ENCODE measurements at regions not wholly inside any gene's neighbourhood (a gene's known extent, or its start where the extent isn't known, plus 50 kb on each side); places are given as distances from the start of the nearest gene placed in this dataset.
A peak's percentile ranks its signal among the peaks of the same experiment; 100 is the strongest.

- ATAC-seq (peak; percentile 25), DNase-seq (ENCODE audit: low read depth, low spot score) (no peak)
- ChIA-PET POLR2A (no interaction called here), RAD21 (ENCODE audit: low non-redundant PET in 1 of 2, low total read pairs in 2 of 2, uncharacterized antibody in 2 of 2, unreplicated experiment in 2 of 2) (no interaction called here), CTCF (no interaction called here)
- Histone ChIP-seq H3K4me3 (replicated peaks in 1 of 2; ENCODE audit: low read depth in 1 of 2, low read length in 2 of 2) (no peak overlapping the region), H3K36me3 (ENCODE audit: control insufficient read depth in 1 of 2, insufficient read depth in 2 of 2, low read length in 2 of 2) (no peaks in the 10 kb centered on the region), H3K79me2 (ENCODE audit: insufficient read depth, low read length) (no peaks in the 10 kb centered on the region), H2AFZ (ENCODE audit: low read depth, low read length, poor library complexity, severe bottlenecking) (no peak overlapping the region), H3K9ac (ENCODE audit: low read length) (no peak overlapping the region), H3K9me3 (ENCODE audit: control insufficient read depth in 1 of 2, insufficient read depth in 1 of 2, low read depth in 1 of 2, low read length in 2 of 2) (no peaks in the 10 kb centered on the region), H3K9me2 (ENCODE audit: insufficient read depth) (no peaks in the 10 kb centered on the region), H3K4me1 (ENCODE audit: control insufficient read depth in 1 of 2, insufficient read depth in 2 of 2, low read length in 2 of 2) (peaks cover 9 to 19% of the 10 kb centered on the region in 2 experiments; a peak in 3 of 4 replicates), H4K20me1 (ENCODE audit: insufficient read depth) (no peaks in the 10 kb centered on the region), H3K27ac (ENCODE audit: low read depth, low read length) (no peak overlapping the region), H3K27me3 (ENCODE audit: insufficient read depth, low read length) (peaks cover 93% of the 10 kb centered on the region), H3K4me2 (ENCODE audit: low read length) (peak overlapping the region; percentile 39; the same call in 1 of the 2 replicates)
- intact Hi-C loops (cut with micrococcal nuclease), result no loop called here
- TF ChIP-seq EZH2phosphoT487 (IDR thresholded peaks at IDR 0.05; ENCODE audit: borderline replicate concordance), result no peak
- TF ChIP-seq, protein P1, sequence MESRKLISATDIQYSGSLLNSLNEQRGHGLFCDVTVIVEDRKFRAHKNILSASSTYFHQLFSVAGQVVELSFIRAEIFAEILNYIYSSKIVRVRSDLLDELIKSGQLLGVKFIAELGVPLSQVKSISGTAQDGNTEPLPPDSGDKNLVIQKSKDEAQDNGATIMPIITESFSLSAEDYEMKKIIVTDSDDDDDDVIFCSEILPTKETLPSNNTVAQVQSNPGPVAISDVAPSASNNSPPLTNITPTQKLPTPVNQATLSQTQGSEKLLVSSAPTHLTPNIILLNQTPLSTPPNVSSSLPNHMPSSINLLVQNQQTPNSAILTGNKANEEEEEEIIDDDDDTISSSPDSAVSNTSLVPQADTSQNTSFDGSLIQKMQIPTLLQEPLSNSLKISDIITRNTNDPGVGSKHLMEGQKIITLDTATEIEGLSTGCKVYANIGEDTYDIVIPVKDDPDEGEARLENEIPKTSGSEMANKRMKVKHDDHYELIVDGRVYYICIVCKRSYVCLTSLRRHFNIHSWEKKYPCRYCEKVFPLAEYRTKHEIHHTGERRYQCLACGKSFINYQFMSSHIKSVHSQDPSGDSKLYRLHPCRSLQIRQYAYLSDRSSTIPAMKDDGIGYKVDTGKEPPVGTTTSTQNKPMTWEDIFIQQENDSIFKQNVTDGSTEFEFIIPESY (IDR thresholded peaks at IDR 0.05; ENCODE audit: extremely low read depth, insufficient replicate concordance, low read length), result no peak
- no peak for TF ChIP-seq FOSL1 (IDR thresholded peaks at IDR 0.05; ENCODE audit: low read depth)
- TF ChIP-seq, protein P2, sequence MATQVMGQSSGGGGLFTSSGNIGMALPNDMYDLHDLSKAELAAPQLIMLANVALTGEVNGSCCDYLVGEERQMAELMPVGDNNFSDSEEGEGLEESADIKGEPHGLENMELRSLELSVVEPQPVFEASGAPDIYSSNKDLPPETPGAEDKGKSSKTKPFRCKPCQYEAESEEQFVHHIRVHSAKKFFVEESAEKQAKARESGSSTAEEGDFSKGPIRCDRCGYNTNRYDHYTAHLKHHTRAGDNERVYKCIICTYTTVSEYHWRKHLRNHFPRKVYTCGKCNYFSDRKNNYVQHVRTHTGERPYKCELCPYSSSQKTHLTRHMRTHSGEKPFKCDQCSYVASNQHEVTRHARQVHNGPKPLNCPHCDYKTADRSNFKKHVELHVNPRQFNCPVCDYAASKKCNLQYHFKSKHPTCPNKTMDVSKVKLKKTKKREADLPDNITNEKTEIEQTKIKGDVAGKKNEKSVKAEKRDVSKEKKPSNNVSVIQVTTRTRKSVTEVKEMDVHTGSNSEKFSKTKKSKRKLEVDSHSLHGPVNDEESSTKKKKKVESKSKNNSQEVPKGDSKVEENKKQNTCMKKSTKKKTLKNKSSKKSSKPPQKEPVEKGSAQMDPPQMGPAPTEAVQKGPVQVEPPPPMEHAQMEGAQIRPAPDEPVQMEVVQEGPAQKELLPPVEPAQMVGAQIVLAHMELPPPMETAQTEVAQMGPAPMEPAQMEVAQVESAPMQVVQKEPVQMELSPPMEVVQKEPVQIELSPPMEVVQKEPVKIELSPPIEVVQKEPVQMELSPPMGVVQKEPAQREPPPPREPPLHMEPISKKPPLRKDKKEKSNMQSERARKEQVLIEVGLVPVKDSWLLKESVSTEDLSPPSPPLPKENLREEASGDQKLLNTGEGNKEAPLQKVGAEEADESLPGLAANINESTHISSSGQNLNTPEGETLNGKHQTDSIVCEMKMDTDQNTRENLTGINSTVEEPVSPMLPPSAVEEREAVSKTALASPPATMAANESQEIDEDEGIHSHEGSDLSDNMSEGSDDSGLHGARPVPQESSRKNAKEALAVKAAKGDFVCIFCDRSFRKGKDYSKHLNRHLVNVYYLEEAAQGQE (IDR thresholded peaks at IDR 0.05; ENCODE audit: low read depth), result no peak
- TF ChIP-seq SP1 (IDR thresholded peaks at IDR 0.05; ENCODE audit: low read depth), result no peak
- TF ChIP-seq SRF (IDR thresholded peaks at IDR 0.05; ENCODE audit: low read depth), result no peak
- no peak for TF ChIP-seq CEBPB (IDR thresholded peaks at IDR 0.05; ENCODE audit: low read depth)
- TF ChIP-seq YY1 (IDR thresholded peaks at IDR 0.05; ENCODE audit: extremely low read depth, insufficient replicate concordance, low read depth, low read length), result no peak
- no peak for TF ChIP-seq EZH2 (IDR thresholded peaks at IDR 0.05)
- no peak for TF ChIP-seq POLR2A (IDR thresholded peaks at IDR 0.05; ENCODE audit: borderline replicate concordance, extremely low read depth, insufficient read depth, insufficient read length)
- BruUV-seq (replicated peaks), result no TSS peak
Observed at GRCh38 chr10:117945651-117946050, 101.1 kb downstream of the RAB11FIP2 start.
